ENCODE measurements at regions not wholly inside any gene's neighbourhood (a gene's known extent, or its start where the extent isn't known, plus 50 kb on each side); places are given as distances from the start of the nearest gene placed in this dataset.
"Not testable (repeated sequence)": the region's sequence is repeated elsewhere in the genome, so short reads cannot be mapped to it uniquely, and the experiment has no call there.

GRCh38 chr9:129549139-129549538 is 71.8 kb downstream of the C9orf50 start:
- peak overlapping the region in 1 of 2 donors; percentile 85 for H3K27ac Mint-ChIP-seq
- DNase-seq (ENCODE audit: low spot score in 2 of 2): no peak
- H3K9me3 Mint-ChIP-seq: no peaks in the 10 kb centered on the region
- peaks cover 0 to 6% of the 10 kb centered on the region in 2 donors for H3K36me3 Mint-ChIP-seq
- no peak for ATAC-seq

GRCh38 chr9:129548571-129549135 is 72.2 kb downstream of the C9orf50 start:
- ATAC-seq (no peak), DNase-seq (ENCODE audit: low spot score in 2 of 2) (no peak)
- H3K36me3 Mint-ChIP-seq: peaks cover 0 to 6% of the 10 kb centered on the region in 2 donors

GRCh38 chr9:129547869-129548570 is 72.9 kb downstream of the C9orf50 start:
- DNase-seq (ENCODE audit: low spot score in 2 of 2) (no peak), ATAC-seq (no peak)
- H3K27ac Mint-ChIP-seq: no peak overlapping the region
- no peaks in the 10 kb centered on the region for H3K9me3 Mint-ChIP-seq
- H3K36me3 Mint-ChIP-seq: peaks cover 0 to 6% of the 10 kb centered on the region in 2 donors

More at GRCh38 chr9:129548571-129549135, 72.2 kb downstream of the C9orf50 start:
- no peaks in the 10 kb centered on the region for H3K9me3 Mint-ChIP-seq
- no peak overlapping the region for H3K27ac Mint-ChIP-seq

GRCh38 chr9:129547063-129547462 is 73.8 kb downstream of the C9orf50 start:
- no peak for ATAC-seq

GRCh38 chr9:129545876-129546275 is 75.0 kb downstream of the C9orf50 start:
- not testable (repeated sequence) for H3K36me3 Mint-ChIP-seq; H3K27ac Mint-ChIP-seq; ATAC-seq; H3K9me3 Mint-ChIP-seq; DNase-seq (ENCODE audit: low spot score in 2 of 2)

More at GRCh38 chr9:129547063-129547462, 73.8 kb downstream of the C9orf50 start:
- Mint-ChIP-seq H3K9me3 (no peaks in the 10 kb centered on the region), H3K27ac (no peak overlapping the region), H3K36me3 (peaks cover 0 to 6% of the 10 kb centered on the region in 2 donors)
- no peak for DNase-seq (ENCODE audit: low spot score in 2 of 2)

- Mint-ChIP-seq H3K27ac (no peak overlapping the region), H3K9me3 (no peaks in the 10 kb centered on the region), H3K36me3 (peaks cover 0 to 6% of the 10 kb centered on the region in 2 donors)
- DNase-seq (ENCODE audit: low spot score in 2 of 2): no peak
- ATAC-seq: no peak
These were observed 76.1 kb downstream of the C9orf50 start for GRCh38 chr9:129544761-129545160.

GRCh38 chr9:129542741-129543140 is 78.2 kb downstream of the C9orf50 start:
- ATAC-seq: no peak
- no peak for DNase-seq (ENCODE audit: low spot score in 2 of 2)
- Mint-ChIP-seq H3K36me3 (peaks cover 9% of the 10 kb centered on the region in 2 donors), H3K27ac (no peak overlapping the region), H3K9me3 (peaks cover 7 to 8% of the 10 kb centered on the region in 2 donors)

GRCh38 chr9:129541270-129541669 is 79.6 kb downstream of the C9orf50 start:
- Mint-ChIP-seq H3K36me3 (peaks cover 9% of the 10 kb centered on the region in 2 donors), H3K9me3 (peaks cover 7 to 8% of the 10 kb centered on the region in 2 donors), H3K27ac (no peak overlapping the region)
- no peak for DNase-seq (ENCODE audit: low spot score in 2 of 2)
- no peak for ATAC-seq

GRCh38 chr9:129539446-129539845 is 81.5 kb downstream of the C9orf50 start:
- Mint-ChIP-seq H3K27ac (no peak overlapping the region), H3K36me3 (peaks cover 9% of the 10 kb centered on the region in 2 donors)

GRCh38 chr9:129531860-129532402 is 89.0 kb downstream of the C9orf50 start:
- not testable (repeated sequence) for H3K27ac Mint-ChIP-seq; H3K36me3 Mint-ChIP-seq; DNase-seq (ENCODE audit: low spot score in 2 of 2)
- ATAC-seq: peak in 1 of 2 donors; percentile 68
- peaks cover 3 to 17% of the 10 kb centered on the region in 2 donors for H3K9me3 Mint-ChIP-seq

More at GRCh38 chr9:129539446-129539845, 81.5 kb downstream of the C9orf50 start:
- DNase-seq (ENCODE audit: low spot score in 2 of 2) (no peak), ATAC-seq (no peak)
- H3K9me3 Mint-ChIP-seq: peaks cover 7 to 8% of the 10 kb centered on the region in 2 donors

GRCh38 chr9:129527955-129528354 is 92.9 kb downstream of the C9orf50 start:
- not testable (repeated sequence) for ATAC-seq; H3K27ac Mint-ChIP-seq; H3K36me3 Mint-ChIP-seq; DNase-seq (ENCODE audit: low spot score in 2 of 2)
- H3K9me3 Mint-ChIP-seq: peaks cover 3 to 17% of the 10 kb centered on the region in 2 donors

- peaks cover 6 to 7% of the 10 kb centered on the region in 2 donors for H3K36me3 Mint-ChIP-seq
These were observed 95.2 kb downstream of the C9orf50 start for GRCh38 chr9:129525656-129526196.

GRCh38 chr9:129524582-129525270 is 96.2 kb downstream of the C9orf50 start:
- ATAC-seq (no peak), DNase-seq (ENCODE audit: low spot score in 2 of 2) (no peak)
- Mint-ChIP-seq H3K9me3 (peaks cover 3 to 15% of the 10 kb centered on the region in 2 donors), H3K36me3 (peaks cover 6 to 7% of the 10 kb centered on the region in 2 donors), H3K27ac (no peak overlapping the region)

More at GRCh38 chr9:129525656-129526196, 95.2 kb downstream of the C9orf50 start:
- H3K27ac Mint-ChIP-seq: peak overlapping the region in 1 of 2 donors; percentile 23
- H3K9me3 Mint-ChIP-seq: peaks cover 3 to 17% of the 10 kb centered on the region in 2 donors
- DNase-seq (ENCODE audit: low spot score in 2 of 2) (no peak), ATAC-seq (no peak)

GRCh38 chr9:129523943-129524581 is 96.8 kb downstream of the C9orf50 start:
- H3K36me3 Mint-ChIP-seq: peaks cover 6 to 7% of the 10 kb centered on the region in 2 donors
- no peak for ATAC-seq
- no peak overlapping the region for H3K27ac Mint-ChIP-seq
- H3K9me3 Mint-ChIP-seq: peaks cover 3 to 12% of the 10 kb centered on the region in 2 donors
- no peak for DNase-seq (ENCODE audit: low spot score in 2 of 2)

- H3K9me3 Mint-ChIP-seq: peaks cover 4 to 11% of the 10 kb centered on the region in 2 donors
- ATAC-seq (no peak), DNase-seq (ENCODE audit: low spot score in 2 of 2) (no peak)
- no peak overlapping the region for H3K27ac Mint-ChIP-seq
- peaks cover 7 to 8% of the 10 kb centered on the region in 2 donors for H3K36me3 Mint-ChIP-seq
These were observed 98.5 kb downstream of the C9orf50 start for GRCh38 chr9:129522351-129522750.

- H3K9me3 Mint-ChIP-seq: peaks cover 7 to 8% of the 10 kb centered on the region in 2 donors
- H3K36me3 Mint-ChIP-seq: peaks cover 10 to 17% of the 10 kb centered on the region in 2 donors
- H3K27ac Mint-ChIP-seq: no peak overlapping the region
- DNase-seq (ENCODE audit: low spot score in 2 of 2): no peak
- no peak for ATAC-seq
These were observed 100.8 kb downstream of the C9orf50 start for GRCh38 chr9:129520082-129520481.

All from activated naive CD4-positive, alpha-beta T cell treated with anti-CD3 and anti-CD28 coated beads, Interleukin-2, amount 50 U/mL, for 72 hours (primary cell).